GM20000 (cell line): ENCODE measurements at regions not wholly inside any gene's neighbourhood (a gene's known extent, or its start where the extent isn't known, plus 50 kb on each side); places are given as distances from the start of the nearest gene placed in this dataset.
"Not testable (repeated sequence)": the region's sequence is repeated elsewhere in the genome, so short reads cannot be mapped to it uniquely, and the experiment has no call there.

Experiments
- DNase-seq: peaks from one replicate; pipeline ENCODE4 v3.0.0; 2012; ENCODE audit warnings: low spot score
- CTCF ChIP-seq: IDR thresholded peaks from 2 replicates; pipeline ENCODE4 v1.5.1; 2012; ENCODE audit warnings: mild to moderate bottlenecking, control low read depth; ENCODE audit errors: extremely low read depth, missing control alignments

GRCh38 chr2:66153941-66154340, 281.0 kb upstream of the MEIS1 start:
- no peak for DNase-seq
- TF ChIP-seq CTCF, result no peak

- no peak for DNase-seq
- TF ChIP-seq CTCF, result no peak
These were observed 289.4 kb upstream of the MEIS1 start for GRCh38 chr2:66145490-66145889.

- not testable (repeated sequence) for DNase-seq
These were observed 290.6 kb upstream of the MEIS1 start for GRCh38 chr2:66144324-66144723.

GRCh38 chr2:66137606-66138130, 297.3 kb upstream of the MEIS1 start:
- no peak for TF ChIP-seq CTCF
- no peak for DNase-seq

- TF ChIP-seq CTCF, result no peak
- DNase-seq, result no peak
These were observed 300.7 kb upstream of the MEIS1 start for GRCh38 chr2:66134138-66134701.

GRCh38 chr2:66127656-66128055, 307.3 kb upstream of the MEIS1 start:
- TF ChIP-seq CTCF, result no peak
- DNase-seq, result no peak

- no peak for TF ChIP-seq CTCF
- DNase-seq, result no peak
These were observed 307.9 kb upstream of the MEIS1 start for GRCh38 chr2:66127061-66127460.

GRCh38 chr2:66125951-66126350, 309.0 kb upstream of the MEIS1 start:
- no peak for DNase-seq
- no peak for TF ChIP-seq CTCF
